HG03159 (cell line): ENCODE measurements at regions not wholly inside any gene's neighbourhood (a gene's known extent, or its start where the extent isn't known, plus 50 kb on each side); places are given as distances from the start of the nearest gene placed in this dataset.

Source experiments
- ATAC-seq: cut with Tn5 transposase; IDR thresholded peaks from one replicate; pipeline ENCODE4 v1.9.1; 2021; ENCODE audit warnings: mild to moderate bottlenecking, moderate library complexity; ENCODE audit not compliant: unreplicated experiment

GRCh38 chr21:25338415-25338814 lies 268.9 kb downstream of the MRPL39 start:
- no peak for ATAC-seq

- no peak for ATAC-seq
These were observed 273.1 kb downstream of the MRPL39 start for GRCh38 chr21:25334046-25334730.

- no peak for ATAC-seq
These were observed 276.0 kb downstream of the MRPL39 start for GRCh38 chr21:25331286-25331685.

- ATAC-seq = no peak
These were observed 277.0 kb downstream of the MRPL39 start for GRCh38 chr21:25330266-25330665.

GRCh38 chr21:25329227-25329825 lies 278.0 kb downstream of the MRPL39 start:
- no peak for ATAC-seq

GRCh38 chr21:25328736-25329135 lies 278.5 kb downstream of the MRPL39 start:
- no peak for ATAC-seq

- ATAC-seq = no peak
These were observed 281.1 kb downstream of the MRPL39 start for GRCh38 chr21:25326181-25326580.

GRCh38 chr21:25324666-25325065 lies 282.6 kb downstream of the MRPL39 start:
- no peak for ATAC-seq

- no peak for ATAC-seq
These were observed 283.8 kb downstream of the MRPL39 start for GRCh38 chr21:25323356-25323949.

- no peak for ATAC-seq
These were observed 293.0 kb downstream of the MRPL39 start for GRCh38 chr21:25314247-25314646.

GRCh38 chr21:25313829-25314228 lies 293.5 kb downstream of the MRPL39 start:
- no peak for ATAC-seq

GRCh38 chr21:25307489-25307888 lies 299.8 kb downstream of the MRPL39 start:
- no peak for ATAC-seq

- ATAC-seq = no peak
These were observed 302.7 kb downstream of the MRPL39 start for GRCh38 chr21:25304611-25305010.

GRCh38 chr21:25300632-25301031 lies 306.6 kb downstream of the MRPL39 start:
- no peak for ATAC-seq

- peak; percentile 90 for ATAC-seq
These were observed 308.5 kb downstream of the MRPL39 start for GRCh38 chr21:25298512-25299491.

GRCh38 chr21:25297117-25297516 lies 310.2 kb downstream of the MRPL39 start:
- no peak for ATAC-seq

- ATAC-seq = no peak
These were observed 311.0 kb downstream of the MRPL39 start for GRCh38 chr21:25296252-25296651.

GRCh38 chr21:25292396-25292795 lies 314.9 kb downstream of the MRPL39 start:
- no peak for ATAC-seq

GRCh38 chr21:25283720-25284119 lies 323.6 kb downstream of the MRPL39 start:
- no peak for ATAC-seq

- no peak for ATAC-seq
These were observed 326.1 kb downstream of the MRPL39 start for GRCh38 chr21:25281134-25281533.

GRCh38 chr21:25280061-25280460 lies 327.2 kb downstream of the MRPL39 start:
- ATAC-seq = no peak
